Adrenal gland (tissue), 9 donors: ENCODE measurements at regions not wholly inside any gene's neighbourhood (a gene's known extent, or its start where the extent isn't known, plus 50 kb on each side); places are given as distances from the start of the nearest gene placed in this dataset.
"Not testable (repeated sequence)": the region's sequence is repeated elsewhere in the genome, so short reads cannot be mapped to it uniquely, and the experiment has no call there.

Experiments used
- DNase-seq, 7 donors: peaks; one replicate each; pipeline ENCODE4 v3.0.0-alpha.2; 2019 to 2020
- H3K27ac ChIP-seq, 5 donors: fragments of 200-600 bp; sonication (generic) in 4 of 5; 1 replicate in 3 of 5; 2 replicates in 2 of 5; pipeline versions ENCODE4 v1.5.1 to v1.8.0; 2016 to 2020; ENCODE audit warnings: mild to moderate bottlenecking in 1 of 5
- H3K27me3 ChIP-seq: fragments of 200-600 bp; 2 replicates; pipeline ENCODE4 v1.8.0; 2021
- H3K36me3 ChIP-seq, 2 donors: fragments of 200-600 bp; replicated peaks in 1 of 2; 1 replicate in 1 of 2; 2 replicates in 1 of 2; pipeline versions ENCODE4 v1.5.1 to v1.8.0; 2018 to 2022
- H3K4me1 ChIP-seq, 2 donors: fragments of 200-600 bp; replicated peaks in 1 of 2; 1 replicate in 1 of 2; 2 replicates in 1 of 2; pipeline versions ENCODE4 v1.5.1 to v1.8.0; 2018 to 2021
- H3K4me3 ChIP-seq, 4 donors: fragments of 200-600 bp; sonication (generic) in 3 of 4; one replicate each; pipeline ENCODE4 v1.5.1; 2016 to 2018
- H3K9me3 ChIP-seq, 3 donors: fragments of 200-600 bp; sonication (generic) in 1 of 3; replicated peaks in 1 of 3; 1 replicate in 2 of 3; 2 replicates in 1 of 3; pipeline versions ENCODE4 v1.5.1 to v1.8.0; 2016 to 2021
- CTCF ChIP-seq, 6 experiments: fragments of 450-650 bp in 4 of 6; fragments of 200-600 bp in 2 of 6; sonication (generic) in 1 of 6; IDR thresholded peaks; 1 replicate in 5 of 6; 2 replicates in 1 of 6; pipeline versions ENCODE4 v1.5.1 to v1.8.0; 2016 to 2021; ENCODE audit warnings: antibody characterized with exemption in 6 of 6, mild to moderate bottlenecking in 2 of 6, moderate library complexity in 1 of 6
- POLR2A ChIP-seq, 2 donors: fragments of 450-650 bp; IDR thresholded peaks; one replicate each; pipeline ENCODE4 v1.6.1; 2017; ENCODE audit warnings: antibody characterized with exemption in 2 of 2, mild to moderate bottlenecking in 2 of 2, moderate library complexity in 1 of 2
- WGBS, 4 donors: extraction: QIAGEN DNeasy Blood & Tissue Kit in 2 of 4; methylation state at CpG; one replicate each; pipeline versions ENCODE4 v1.1.5 to v1.1.7; 2013 to 2017; 5-methylcytosine and 5-hydroxymethylcytosine counted together
- intact Hi-C, 2 donors: fragments of 100-400 bp; cut with DNase I; formaldehyde crosslinking; loops; one replicate each; pipeline versions ENCODE4 v1.14.1 to v1.15.0; 2022 to 2023
- donor health status: healthy with polysubstance abuse.
- donor health status: Bipolar disorder and iron deficiency.
- donor health status: DM: yes; HTN: yes; CAD: no.
- donor health status: DM: no; HTN: no; CAD: no.
- donor health status: DM: no; HTN: no; CAD: no.

GRCh38 chr6:125377621-125378020 is 75.9 kb upstream of the HDDC2 start:
- H3K9me3 ChIP-seq = no peaks in the 10 kb centered on the region
- 57 to 61% (median 58%) methylated on average over 5 of the region's 5 CpGs for WGBS, 4 donors
- H3K27ac ChIP-seq = no peak overlapping the region
- DNase-seq = no peak
- H3K4me3 ChIP-seq = no peak overlapping the region
- intact Hi-C loops = no loop called here
- no peaks in the 10 kb centered on the region for H3K27me3 ChIP-seq
- no peaks in the 10 kb centered on the region for H3K4me1 ChIP-seq
- no peaks in the 10 kb centered on the region for H3K36me3 ChIP-seq
- TF ChIP-seq CTCF (IDR thresholded peaks at IDR 0.05) (no peak), POLR2A (IDR thresholded peaks at IDR 0.05) (no peak)

- H3K4me3 ChIP-seq = no peak overlapping the region
- no peak for DNase-seq
- WGBS, 4 donors = 71 to 82% (median 75%) methylated on average over 4 of the region's 4 CpGs
- H3K27me3 ChIP-seq = no peaks in the 10 kb centered on the region
- no peaks in the 10 kb centered on the region for H3K9me3 ChIP-seq
- H3K27ac ChIP-seq = no peak overlapping the region
- no peak for TF ChIP-seq CTCF (IDR thresholded peaks at IDR 0.05)
- TF ChIP-seq POLR2A (IDR thresholded peaks at IDR 0.05) = no peak
- no peaks in the 10 kb centered on the region for H3K4me1 ChIP-seq
- H3K36me3 ChIP-seq = no peaks in the 10 kb centered on the region
- intact Hi-C loops = no loop called here
Observed at GRCh38 chr6:125379174-125379573, 77.4 kb upstream of the HDDC2 start.

GRCh38 chr6:125380474-125380873 is 78.7 kb upstream of the HDDC2 start:
- WGBS, 4 donors = 88 to 93% (median 91%) methylated on average over 5 of the region's 5 CpGs
- Histone ChIP-seq H3K27me3 (no peaks in the 10 kb centered on the region), H3K9me3 (no peaks in the 10 kb centered on the region), H3K4me1 (no peaks in the 10 kb centered on the region), H3K27ac (no peak overlapping the region), H3K4me3 (no peak overlapping the region), H3K36me3 (no peaks in the 10 kb centered on the region)
- intact Hi-C loops = no loop called here
- TF ChIP-seq CTCF (IDR thresholded peaks at IDR 0.05) (no peak), POLR2A (IDR thresholded peaks at IDR 0.05) (no peak)
- no peak for DNase-seq

GRCh38 chr6:125386337-125386736 is 84.6 kb upstream of the HDDC2 start:
- H3K4me1 ChIP-seq, H3K27ac ChIP-seq, H3K36me3 ChIP-seq, H3K9me3 ChIP-seq, H3K27me3 ChIP-seq, DNase-seq, H3K4me3 ChIP-seq, intact Hi-C loops: not testable (repeated sequence)
- WGBS, 4 donors = 83 to 100% (median 95%) methylated on average over 1 of the region's 1 CpG

- H3K36me3 ChIP-seq = no peaks in the 10 kb centered on the region
- intact Hi-C loops = no loop called here
- no peak for TF ChIP-seq POLR2A (IDR thresholded peaks at IDR 0.05)
- no peak for TF ChIP-seq CTCF (IDR thresholded peaks at IDR 0.05)
- H3K27ac ChIP-seq = no peak overlapping the region
- H3K9me3 ChIP-seq = no peaks in the 10 kb centered on the region
- no peak for DNase-seq
- H3K27me3 ChIP-seq = no peaks in the 10 kb centered on the region
- no peak overlapping the region for H3K4me3 ChIP-seq
- no peaks in the 10 kb centered on the region for H3K4me1 ChIP-seq
- 75 to 89% (median 85%) methylated on average over 3 of the region's 3 CpGs for WGBS, 4 donors
Observed at GRCh38 chr6:125392682-125393081, 90.9 kb upstream of the HDDC2 start.
